Nucleus accumbens (tissue), 56 donors: ENCODE measurements at regions not wholly inside any gene's neighbourhood (a gene's known extent, or its start where the extent isn't known, plus 50 kb on each side); places are given as distances from the start of the nearest gene placed in this dataset.

ENCODE experiments used
- DNase-seq, 56 donors: peaks; one replicate each; lab custom pipeline; 2025; lab: John Stamatoyannopoulos, UW

DNA sequence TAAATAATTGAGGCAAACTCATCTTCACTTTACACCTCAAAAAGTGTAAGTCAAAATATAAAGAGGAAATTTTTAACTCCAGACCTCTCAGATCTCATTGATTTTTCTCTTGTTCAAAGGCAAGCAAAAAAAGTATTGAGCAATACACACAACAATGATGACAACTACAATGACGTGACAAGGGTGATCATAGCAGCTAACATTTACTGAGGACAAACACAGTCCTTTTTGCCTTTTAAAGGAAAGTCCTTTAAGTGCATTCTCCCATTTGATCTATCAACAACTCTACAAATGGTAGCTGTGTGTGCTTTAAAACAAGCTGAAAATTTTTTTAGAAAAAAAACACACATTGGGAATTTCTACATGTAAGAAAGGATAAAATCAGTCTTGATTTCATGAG is 123.5 kb upstream of the CTAGE1 start:
- no peak for DNase-seq

DNA sequence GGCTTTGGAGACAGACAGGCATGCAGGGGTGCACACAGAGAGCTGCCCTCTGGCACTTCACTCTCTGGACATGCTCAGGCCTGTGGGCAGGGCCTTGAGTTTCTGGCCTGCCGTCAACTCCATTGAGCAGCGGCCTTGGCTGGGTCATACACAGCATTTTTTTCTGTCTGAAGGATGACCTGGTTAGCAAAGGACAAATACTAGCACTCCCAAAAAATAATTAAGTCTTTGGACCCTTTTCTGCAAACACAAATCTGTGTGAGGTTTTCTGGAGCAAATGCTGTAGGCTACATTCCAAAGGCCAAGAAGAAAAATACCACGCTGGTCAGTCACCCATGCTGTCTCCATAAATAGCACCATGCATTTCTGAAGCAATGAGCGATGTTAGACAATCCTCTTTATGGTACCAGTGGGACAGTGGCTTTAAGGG is 124.7 kb upstream of the CTAGE1 start:
- DNase-seq: peak in 3 of 56 donors; percentile 7 to 23 (median 15)

DNA sequence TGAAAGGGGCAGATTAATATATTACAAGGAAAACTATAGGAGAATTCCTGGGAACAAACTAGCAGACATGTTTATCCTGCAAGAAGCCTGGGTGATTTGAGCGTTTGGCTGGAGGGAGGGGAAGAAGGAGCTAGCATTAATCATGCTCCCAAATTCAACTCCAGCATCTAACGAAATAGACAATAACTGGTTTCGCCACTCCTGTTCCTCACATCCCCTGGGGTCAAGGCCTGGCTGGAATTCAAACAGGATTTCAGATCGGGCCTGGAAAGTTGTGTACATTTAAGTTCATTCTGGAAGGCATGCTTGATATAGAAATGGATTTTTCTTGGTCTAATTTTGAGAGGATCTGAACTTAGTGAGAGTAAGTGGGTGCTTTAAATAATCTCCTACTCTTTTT is 126.1 kb upstream of the CTAGE1 start:
- DNase-seq: no peak

DNA sequence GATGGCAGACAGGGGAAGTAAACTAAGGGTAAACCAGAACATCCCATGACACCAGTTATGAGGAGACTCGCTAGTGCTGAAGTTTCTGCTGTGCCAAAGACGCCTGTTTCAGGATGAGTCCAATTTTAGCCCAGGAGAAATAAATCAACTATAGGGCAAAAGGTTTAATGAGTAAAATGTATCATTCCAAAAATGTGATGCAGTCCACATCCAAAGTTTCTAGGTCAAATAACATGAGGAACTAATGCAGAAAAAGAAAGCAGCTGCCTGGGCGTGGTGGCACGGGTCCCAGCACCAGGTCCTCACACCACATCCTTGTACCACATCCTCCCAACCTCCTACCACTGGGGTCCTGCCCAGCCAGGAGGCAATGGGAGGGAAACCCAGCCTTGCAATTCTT is 126.9 kb upstream of the CTAGE1 start:
- DNase-seq: no peak

DNA sequence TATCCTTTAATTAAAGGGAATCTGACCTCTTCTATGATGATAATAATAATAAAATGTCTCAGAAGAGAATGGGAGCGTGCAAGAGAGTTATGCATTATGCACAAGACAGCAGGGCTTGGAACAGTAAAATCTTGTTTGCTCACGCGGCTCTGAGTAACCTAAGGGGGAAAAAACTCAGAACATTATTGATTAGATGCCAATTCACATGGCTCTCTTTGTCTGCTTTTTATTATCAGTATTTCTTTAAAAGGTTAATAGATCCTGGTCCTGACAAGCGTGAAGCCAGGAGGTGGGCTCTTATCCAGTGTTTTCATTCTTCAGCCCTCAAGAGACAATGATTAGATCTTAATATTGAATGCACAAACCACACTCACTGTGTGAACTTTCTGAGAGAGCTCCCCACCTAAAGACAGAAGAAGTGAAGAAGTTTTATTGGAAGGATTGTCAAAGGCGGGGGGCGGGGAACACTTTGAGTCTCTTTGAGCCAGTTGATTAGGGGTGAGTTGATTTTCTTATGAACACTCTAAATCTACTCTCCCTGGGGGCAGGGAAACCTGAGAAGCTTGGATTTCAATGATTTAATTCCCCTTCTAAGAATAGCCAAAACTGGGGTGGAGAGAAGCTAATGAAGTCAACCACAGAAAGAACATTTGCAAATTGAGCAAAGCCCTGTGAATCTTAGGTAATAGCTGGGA is 127.5 kb upstream of the CTAGE1 start:
- DNase-seq: no peak

DNA sequence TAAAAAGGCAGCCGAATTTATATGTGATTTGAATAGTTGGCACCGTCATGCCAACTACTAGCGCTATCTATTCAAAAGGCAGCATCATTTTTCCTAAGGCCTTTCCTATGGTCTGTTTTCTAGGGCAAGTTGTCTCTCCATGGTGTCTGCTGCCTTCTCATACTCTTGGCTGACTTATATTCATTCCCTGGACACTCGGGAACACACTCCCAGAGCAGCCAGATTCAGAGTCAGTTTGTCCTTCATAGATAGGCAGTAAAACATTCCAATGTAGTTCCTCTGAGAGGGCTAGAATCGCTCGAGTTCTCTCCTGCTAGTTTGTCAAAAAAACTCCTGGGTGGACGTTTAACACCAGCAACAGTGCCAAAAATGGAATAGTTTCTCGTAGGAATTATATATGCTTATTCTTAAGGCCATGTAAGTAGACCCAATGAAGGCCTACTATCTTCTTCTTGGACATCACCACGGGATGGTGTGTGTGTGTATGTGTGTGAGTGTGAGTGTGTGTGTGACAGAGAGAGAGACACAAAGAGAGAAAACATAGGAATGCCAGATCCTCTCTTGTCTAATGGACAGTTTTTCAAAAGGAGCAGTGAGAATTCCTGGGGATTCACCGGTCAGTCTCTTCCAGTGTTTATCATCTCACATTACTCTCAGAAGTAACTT is 129.3 kb upstream of the CTAGE1 start:
- no peak for DNase-seq

DNA sequence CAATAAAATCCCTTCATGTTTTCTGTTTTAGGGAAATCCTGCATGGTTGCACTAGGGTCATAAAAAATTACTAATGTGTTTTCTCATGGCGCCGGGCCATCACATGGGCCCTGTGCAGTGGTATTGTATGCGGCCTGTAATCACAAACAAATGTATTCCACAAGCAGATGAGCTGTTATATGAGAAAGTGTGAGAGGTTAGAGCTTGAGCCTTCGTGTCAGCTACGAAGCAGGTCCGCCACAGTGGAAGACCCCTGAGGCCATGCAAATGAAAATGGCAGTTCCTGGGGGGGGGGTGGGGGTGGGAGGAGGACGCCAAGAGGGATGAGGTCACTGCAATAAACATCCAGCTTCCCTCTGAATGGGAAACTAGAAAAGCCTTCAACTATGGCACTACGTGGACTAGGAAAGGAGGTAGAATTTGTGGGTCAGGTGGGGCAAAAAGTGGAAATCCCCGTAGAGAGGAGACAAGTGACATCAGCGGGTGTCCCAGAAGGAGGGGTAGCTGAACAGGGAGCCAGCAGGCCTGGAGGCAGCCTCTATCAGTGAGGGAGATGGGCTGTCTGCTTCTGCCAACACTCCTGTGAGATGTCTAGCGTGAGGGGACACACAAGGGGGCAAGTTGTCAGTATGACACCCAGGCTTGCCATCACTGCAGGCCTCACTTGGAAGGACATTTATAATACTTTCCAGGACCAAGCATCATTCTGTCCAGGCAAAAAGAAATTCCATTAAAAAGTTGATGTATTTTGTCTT is 130.3 kb upstream of the CTAGE1 start:
- no peak for DNase-seq

DNA sequence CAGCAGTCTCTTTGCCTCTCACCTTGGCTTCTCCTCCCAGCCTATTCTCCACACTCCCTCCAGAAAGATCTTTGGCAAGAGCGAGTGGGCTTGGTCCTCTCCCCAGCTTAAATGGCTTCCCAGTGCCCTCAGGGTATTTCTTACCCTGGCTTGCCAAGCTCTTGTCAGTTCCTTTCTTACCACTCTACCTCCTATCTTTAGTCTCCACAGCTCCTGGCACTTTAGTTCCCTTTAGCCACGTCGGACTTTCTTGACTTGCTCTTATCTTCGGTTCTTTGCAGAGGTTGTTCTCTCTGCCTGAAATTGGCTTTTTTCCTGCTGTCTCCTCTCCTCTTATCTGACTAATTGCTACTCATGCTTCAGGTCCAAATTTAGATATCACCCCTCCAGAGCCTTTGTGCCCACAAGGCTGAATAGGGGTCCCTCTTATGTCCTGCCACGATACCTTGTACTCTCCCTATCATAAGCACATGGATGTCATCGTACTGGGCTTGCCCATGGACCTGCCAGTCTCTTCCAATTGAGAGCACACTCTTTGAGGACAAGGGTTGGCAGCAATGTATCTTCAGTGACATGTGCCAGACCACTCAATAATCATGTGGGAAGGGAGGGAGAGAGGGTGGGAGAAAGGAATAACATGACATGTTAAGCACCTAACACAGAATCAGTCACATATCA is 131.7 kb upstream of the CTAGE1 start:
- DNase-seq: no peak

DNA sequence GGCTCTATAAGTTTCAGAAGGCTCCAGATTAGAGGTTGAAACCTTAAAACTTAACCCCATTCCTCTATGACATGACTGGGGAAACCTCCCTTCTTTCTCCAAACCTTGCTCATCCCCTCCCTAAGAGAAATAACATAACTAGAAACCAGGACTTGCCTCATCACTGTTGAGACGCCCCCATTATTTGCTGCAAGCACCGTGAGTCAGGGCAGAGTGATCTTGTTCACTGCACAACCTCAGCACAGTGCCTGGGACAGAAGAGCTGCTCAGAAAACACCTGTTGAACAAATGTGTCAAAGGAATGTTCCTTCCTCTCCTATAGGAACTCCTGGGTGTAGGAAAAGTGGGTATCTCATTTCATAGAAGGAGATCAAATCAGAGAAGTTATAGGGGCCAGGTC is 132.7 kb upstream of the CTAGE1 start:
- DNase-seq: peak in 3 of 56 donors; percentile 1 to 6 (median 3)

DNA sequence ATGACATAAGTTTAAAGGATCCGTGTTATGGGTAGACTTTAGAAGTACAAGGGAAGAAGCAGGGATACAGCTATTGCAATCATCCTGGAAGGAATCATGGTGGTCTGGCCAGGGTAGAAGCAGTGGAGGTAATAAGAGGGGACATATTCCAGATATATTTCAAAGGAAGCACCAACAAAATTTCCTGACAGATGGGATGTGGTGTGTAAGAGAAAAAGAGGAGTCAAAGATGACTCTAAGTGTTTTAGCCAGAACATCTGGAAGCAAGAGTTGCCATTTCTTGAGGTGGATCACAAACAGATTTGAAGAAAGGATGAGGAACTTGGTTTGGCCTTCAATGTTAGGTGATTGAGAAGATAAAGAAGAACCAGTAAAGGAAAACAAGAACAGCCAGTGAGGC is 133.1 kb upstream of the CTAGE1 start:
- DNase-seq: no peak

DNA sequence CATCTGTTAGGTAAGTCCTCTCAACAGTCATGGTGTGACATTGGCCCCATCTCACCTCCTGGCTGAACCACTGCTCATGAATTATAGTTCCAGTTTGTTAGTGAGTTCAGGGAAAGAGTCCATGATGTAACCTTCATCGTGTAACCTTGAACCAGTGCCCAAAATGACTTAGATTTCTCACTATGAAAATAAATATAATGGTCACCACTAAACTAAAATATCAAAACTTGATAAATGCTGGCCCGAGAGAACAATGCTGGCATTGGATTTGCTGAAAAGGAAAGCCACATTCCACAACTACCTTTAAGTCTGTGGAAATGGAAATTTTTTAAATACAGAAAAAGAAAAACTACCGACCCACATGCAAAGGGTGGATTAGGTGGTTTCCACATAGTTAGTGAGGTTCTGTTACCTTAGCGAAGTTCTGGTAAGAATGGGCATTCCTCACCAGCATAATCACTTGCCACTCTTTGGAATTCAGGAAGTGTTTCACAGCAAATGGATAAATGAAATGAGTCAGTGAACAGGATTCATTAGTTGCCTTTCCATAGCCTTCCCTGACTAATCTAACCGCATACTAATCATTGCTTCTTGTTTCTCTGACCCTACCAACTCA is 133.9 kb upstream of the CTAGE1 start:
- no peak for DNase-seq

DNA sequence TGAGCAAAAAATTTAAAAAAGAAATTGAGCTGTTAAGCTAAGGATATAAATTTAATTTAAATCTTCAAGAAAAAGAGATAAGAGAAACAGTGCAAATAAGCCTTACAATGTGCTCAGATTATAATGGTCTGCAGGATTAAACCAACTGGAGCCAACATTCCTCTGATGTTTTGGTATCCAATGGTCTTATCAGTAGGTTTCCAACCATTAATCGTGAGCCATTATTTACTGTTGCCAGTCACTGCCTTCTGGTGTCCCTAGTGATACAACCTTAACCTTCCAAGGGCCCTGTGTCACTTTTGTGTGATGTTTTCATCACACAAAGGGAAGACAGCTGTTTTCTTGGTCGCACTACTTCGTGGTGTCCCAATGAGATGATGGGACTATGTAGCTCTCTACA is 134.5 kb upstream of the CTAGE1 start:
- DNase-seq: no peak

DNA sequence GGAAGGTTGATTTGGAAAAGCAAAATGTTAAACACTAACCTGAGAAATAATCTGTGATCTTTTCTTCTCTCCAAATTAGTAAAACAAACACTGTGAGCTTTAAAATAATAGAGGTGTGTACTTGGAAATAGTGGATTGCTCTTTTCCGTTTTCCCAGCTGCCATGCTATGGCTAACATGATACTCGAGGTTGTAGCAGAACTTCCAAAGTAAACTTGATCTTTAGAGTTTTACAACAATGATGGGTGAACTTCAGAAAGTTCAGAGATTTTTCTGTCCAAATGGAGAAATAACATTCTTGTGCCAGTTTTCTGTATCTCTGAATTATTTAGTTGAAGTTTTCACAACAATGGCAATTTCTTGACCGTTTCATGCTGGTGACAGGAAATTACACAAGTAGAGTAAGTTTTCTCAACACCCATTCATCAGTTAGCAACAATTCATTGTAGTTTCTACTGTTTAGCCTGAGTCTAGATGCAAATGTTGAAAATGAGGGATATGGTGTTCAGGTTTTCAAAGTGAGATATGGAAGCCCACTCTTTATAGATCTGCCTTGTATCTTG is 135.3 kb upstream of the CTAGE1 start:
- no peak for DNase-seq

DNA sequence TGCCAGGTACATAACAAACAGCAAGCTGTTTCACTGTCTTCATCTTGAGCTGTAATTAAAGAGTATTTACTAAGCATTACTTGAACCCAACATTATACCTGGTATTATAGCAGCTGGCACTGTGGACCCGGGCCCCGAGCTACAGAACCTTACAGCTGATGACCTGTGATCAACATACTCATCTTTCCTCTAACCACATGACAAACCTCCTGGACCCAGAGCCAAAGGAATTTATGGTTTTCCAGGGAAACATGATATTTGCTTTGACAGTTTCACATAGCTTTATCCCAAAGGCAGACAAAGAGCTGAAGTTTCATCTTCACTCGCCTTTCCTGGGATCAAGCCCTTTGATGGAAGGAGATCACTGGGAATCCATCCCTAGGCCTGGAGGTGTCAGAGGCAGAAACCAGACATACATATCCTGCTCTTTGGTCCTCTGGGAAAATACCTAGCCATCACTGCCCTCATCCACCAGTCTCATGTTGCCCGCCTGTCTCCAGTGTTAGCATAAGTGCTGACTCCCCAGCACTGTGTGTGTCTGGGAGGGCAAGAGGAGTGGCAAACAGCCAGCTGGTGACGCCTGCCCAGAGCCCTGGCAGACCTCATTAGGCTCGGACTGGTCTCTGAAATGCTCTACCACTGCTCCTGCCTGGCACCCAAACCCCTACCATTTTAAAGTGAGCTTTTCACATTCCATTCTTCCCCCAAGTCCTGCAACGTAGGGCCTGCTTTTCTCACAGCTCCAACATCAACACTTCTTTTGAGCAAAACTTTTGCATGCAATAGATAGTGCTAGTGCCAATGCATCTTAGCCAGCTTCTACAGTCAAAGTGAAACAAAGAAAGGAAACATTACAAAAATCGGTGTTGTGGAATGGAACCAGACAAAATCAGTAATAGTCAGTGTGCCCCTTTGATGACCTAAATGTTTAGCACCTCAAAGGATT is 138.8 kb upstream of the CTAGE1 start:
- DNase-seq: peak in 1 of 56 donors; percentile 6

DNA sequence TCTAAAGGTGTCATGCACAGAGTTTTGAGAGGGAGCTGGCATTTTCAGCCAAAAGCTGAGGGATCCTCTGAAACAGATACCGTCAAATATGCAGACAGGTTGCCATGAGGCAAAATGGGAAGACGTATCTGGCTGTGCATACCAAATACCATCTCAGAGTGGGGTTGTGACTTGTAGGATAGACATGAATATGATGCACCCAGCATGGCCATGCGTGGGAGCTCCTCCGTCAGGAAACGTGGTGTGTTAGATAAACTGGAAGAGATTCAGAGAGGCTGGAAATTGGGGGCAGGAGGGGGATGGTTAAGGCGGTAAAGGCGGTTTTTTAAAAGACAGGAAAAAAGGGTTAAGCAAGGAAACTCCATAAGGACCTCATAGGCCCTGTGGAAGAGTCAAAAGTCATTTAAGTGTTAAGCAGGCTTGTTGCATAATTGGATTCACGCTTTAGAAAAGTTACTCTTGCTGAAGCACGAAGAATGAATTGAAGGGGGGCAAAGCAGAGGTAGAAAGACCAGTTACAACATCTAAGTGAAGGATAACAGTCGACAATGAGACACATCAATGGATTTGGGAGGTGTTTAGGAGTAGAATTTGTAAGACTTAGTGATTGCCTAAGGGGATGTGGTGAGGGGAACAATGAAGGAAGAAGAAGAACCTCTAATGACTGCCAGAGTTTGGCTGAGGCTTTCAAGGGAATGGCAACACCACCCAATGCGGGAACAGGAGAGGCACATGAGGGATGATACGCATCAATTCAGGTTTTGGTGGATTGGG is 139.6 kb upstream of the CTAGE1 start:
- no peak for DNase-seq

DNA sequence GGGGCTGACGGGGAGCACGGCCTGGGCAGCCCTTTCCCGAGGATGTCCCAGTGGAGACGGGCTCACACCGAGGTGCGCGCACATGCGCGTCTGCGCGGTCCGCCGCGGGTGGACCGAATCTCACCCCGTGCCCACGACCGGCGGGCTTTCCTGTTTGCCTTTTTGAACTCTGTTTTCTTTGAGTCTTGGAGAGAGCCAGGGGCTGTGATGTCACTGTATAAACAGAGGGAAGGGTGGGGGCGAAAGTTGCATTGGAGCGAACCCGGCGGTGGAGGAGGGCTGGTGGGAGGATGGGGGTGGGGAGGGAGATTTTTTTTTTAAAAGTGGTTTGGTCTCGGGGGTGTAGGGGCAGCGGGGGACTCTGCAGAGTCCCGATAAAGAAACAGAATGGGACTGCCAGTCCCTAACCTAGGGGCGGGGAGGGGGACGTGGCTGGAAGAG is 141.2 kb upstream of the CTAGE1 start:
- no peak for DNase-seq

DNA sequence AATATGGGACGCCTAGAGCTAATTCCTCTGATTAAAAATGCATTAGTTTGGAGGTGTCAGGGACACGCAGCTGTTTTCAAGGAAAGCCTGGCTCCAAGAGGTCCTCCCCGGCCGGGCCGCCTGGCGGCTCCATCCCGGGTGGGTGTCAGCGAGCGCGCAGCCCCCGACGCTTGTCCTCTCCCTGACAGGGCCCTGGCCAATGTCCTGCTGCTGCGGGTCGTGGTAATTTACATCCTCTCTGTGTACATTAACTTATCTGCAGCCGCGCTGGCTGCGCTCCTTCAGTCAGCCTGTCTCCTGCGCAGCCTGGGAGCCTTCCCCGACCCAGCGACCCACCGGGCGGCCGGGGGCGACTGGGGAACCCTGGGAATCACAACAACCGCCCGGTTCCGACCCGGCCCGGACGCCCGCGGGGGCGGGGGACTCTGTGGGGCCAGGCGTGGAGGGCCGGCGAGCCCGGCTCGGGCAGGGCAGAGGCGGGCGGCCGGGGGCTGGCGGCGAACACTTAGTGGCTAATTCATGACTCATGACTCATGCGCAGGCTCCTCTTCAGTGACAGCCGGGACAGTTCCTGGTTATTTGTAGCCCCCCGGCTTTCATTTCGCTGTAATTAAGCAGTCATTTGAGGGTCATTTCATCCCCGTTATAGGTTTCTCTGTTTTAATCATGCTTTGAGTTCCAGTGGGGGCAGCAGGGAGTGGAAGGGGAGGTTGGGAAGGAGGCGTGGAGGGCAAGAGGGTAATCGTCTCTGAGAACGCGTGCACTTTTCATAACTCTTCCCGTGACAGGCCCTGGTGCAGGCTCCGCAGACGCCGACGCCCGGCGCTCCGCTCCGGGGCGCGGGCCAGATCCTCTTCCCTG is 141.9 kb upstream of the CTAGE1 start:
- peak in 3 of 56 donors; percentile 1 to 35 (median 10) for DNase-seq
